HepG2 (cell line): ENCODE measurements at regions not wholly inside any gene's neighbourhood (a gene's known extent, or its start where the extent isn't known, plus 50 kb on each side); places are given as distances from the start of the nearest gene placed in this dataset.

ENCODE experiments used
- ARNTL ChIP-seq: sonication (generic); formaldehyde crosslinking; IDR thresholded peaks from 2 replicates; pipeline ENCODE4 v1.4.0; 2020; ENCODE audit warnings: mild to moderate bottlenecking, missing genetic modification reagents
- BCL6 ChIP-seq: IDR thresholded peaks from 2 replicates; pipeline ENCODE4 v1.6.1; 2016; ENCODE audit warnings: missing genetic modification reagents, missing compliant biosample characterization
- CREM ChIP-seq, 2 experiments: sonication (generic) in 1 of 2; formaldehyde crosslinking in 1 of 2; IDR thresholded peaks; 2 replicates each; pipeline versions ENCODE4 v1.4.0 to v1.6.1; 2016 to 2020; ENCODE audit warnings: antibody characterized with exemption in 1 of 2, mild to moderate bottlenecking in 1 of 2, missing genetic modification reagents in 1 of 2
- FOSL1 ChIP-seq: sonication (generic); formaldehyde crosslinking; IDR thresholded peaks from 2 replicates; pipeline ENCODE4 v1.9.0; 2021; ENCODE audit warnings: missing genetic modification reagents, borderline replicate concordance
- IKZF4 ChIP-seq: sonication (generic); formaldehyde crosslinking; IDR thresholded peaks from 2 replicates; pipeline ENCODE4 v1.5.1; 2020; ENCODE audit warnings: borderline replicate concordance, mild to moderate bottlenecking, low read depth, missing genetic modification reagents; ENCODE audit errors: not compliant biosample characterization
- KDM5B ChIP-seq: sonication (generic); formaldehyde crosslinking; IDR thresholded peaks from 2 replicates; pipeline ENCODE4 v1.4.0; 2020; ENCODE audit warnings: missing genetic modification reagents, mild to moderate bottlenecking, borderline replicate concordance
- NCOR1 ChIP-seq: fragments of 200-600 bp; sonication (generic); IDR thresholded peaks from 2 replicates; pipeline ENCODE4 v1.7.0; 2017; ENCODE audit warnings: antibody characterized with exemption, low read length, borderline replicate concordance
- NPAS2 ChIP-seq: sonication (generic); formaldehyde crosslinking; IDR thresholded peaks from 2 replicates; pipeline ENCODE4 v1.8.0; 2022; ENCODE audit warnings: mild to moderate bottlenecking, missing genetic modification reagents, borderline replicate concordance
- NRL ChIP-seq: sonication (generic); formaldehyde crosslinking; IDR thresholded peaks from 2 replicates; pipeline ENCODE4 v1.5.0; 2020; ENCODE audit warnings: missing genetic modification reagents, mild to moderate bottlenecking, moderate library complexity, borderline replicate concordance
- PAF1 ChIP-seq: IDR thresholded peaks from 2 replicates; pipeline ENCODE4 v1.6.1; 2016; ENCODE audit warnings: missing genetic modification reagents, missing compliant biosample characterization
- SAFB2 ChIP-seq: sonication (generic); formaldehyde crosslinking; IDR thresholded peaks from 2 replicates; pipeline ENCODE4 v1.5.1; 2020; ENCODE audit warnings: missing genetic modification reagents, low read depth, mild to moderate bottlenecking, borderline replicate concordance
- SKI ChIP-seq: fragments of 450-650 bp; IDR thresholded peaks from one replicate; pipeline ENCODE4 v1.6.1; 2018; ENCODE audit warnings: mild to moderate bottlenecking; ENCODE audit not compliant: partially characterized antibody
- SOX5 ChIP-seq: IDR thresholded peaks from 2 replicates; pipeline ENCODE4 v1.6.1; 2016; ENCODE audit warnings: borderline replicate concordance
- SRSF9 ChIP-seq: fragments of 200-400 bp; formaldehyde crosslinking; IDR thresholded peaks from 2 replicates; pipeline ENCODE4 v1.6.1; 2018; ENCODE audit warnings: borderline replicate concordance, mild to moderate bottlenecking, low read depth, low read length; ENCODE audit not compliant: insufficient read depth, poor library complexity, severe bottlenecking
- TBX2 ChIP-seq: sonication (generic); formaldehyde crosslinking; IDR thresholded peaks from 2 replicates; pipeline ENCODE4 v1.5.0; 2020; ENCODE audit warnings: missing genetic modification reagents, mild to moderate bottlenecking, borderline replicate concordance
- TEAD2 ChIP-seq: sonication (generic); formaldehyde crosslinking; IDR thresholded peaks from 2 replicates; pipeline ENCODE4 v1.9.0; 2021; ENCODE audit warnings: missing genetic modification reagents
- ZBTB42 ChIP-seq: sonication (generic); formaldehyde crosslinking; IDR thresholded peaks from 2 replicates; pipeline ENCODE4 v1.5.0; 2020; ENCODE audit warnings: mild to moderate bottlenecking, missing genetic modification reagents
- ZFAT ChIP-seq: sonication (generic); formaldehyde crosslinking; conservative IDR thresholded peaks from 2 replicates; pipeline ENCODE4 v1.8.1; 2023; ENCODE audit warnings: missing genetic modification reagents, inconsistent platforms
- ZFP36 ChIP-seq: fragments of 150-350 bp; IDR thresholded peaks from 2 replicates; pipeline ENCODE4 v1.6.1; 2018; ENCODE audit warnings: borderline replicate concordance, low read length, low read depth; ENCODE audit not compliant: partially characterized antibody
- ZGPAT ChIP-seq: IDR thresholded peaks from 2 replicates; pipeline ENCODE4 v1.6.1; 2016; ENCODE audit warnings: mild to moderate bottlenecking
- ZNF274 ChIP-seq: sonication (generic); formaldehyde crosslinking; IDR thresholded peaks from 2 replicates; pipeline ENCODE4 v1.5.1; 2020; ENCODE audit warnings: mild to moderate bottlenecking, missing genetic modification reagents
- ZNF546 ChIP-seq: sonication (generic); formaldehyde crosslinking; conservative IDR thresholded peaks from 2 replicates; pipeline ENCODE4 v1.8.1; 2023; ENCODE audit warnings: mild to moderate bottlenecking, missing genetic modification reagents
- ZNF589 ChIP-seq: sonication (generic); formaldehyde crosslinking; conservative IDR thresholded peaks from 2 replicates; pipeline ENCODE4 v1.8.0; 2022; ENCODE audit warnings: mild to moderate bottlenecking, moderate library complexity, missing genetic modification reagents
- ZNF788 ChIP-seq: sonication (generic); formaldehyde crosslinking; IDR thresholded peaks from 2 replicates; pipeline ENCODE4 v1.5.0; 2020; ENCODE audit warnings: mild to moderate bottlenecking, missing genetic modification reagents, borderline replicate concordance
- TF ChIP-seq, protein P1 (sequence below): sonication (generic); formaldehyde crosslinking; IDR thresholded peaks from 2 replicates; pipeline ENCODE4 v1.8.0; 2022; ENCODE audit warnings: low read depth, missing genetic modification reagents
- TF ChIP-seq, protein P2 (sequence below): sonication (generic); formaldehyde crosslinking; IDR thresholded peaks from 2 replicates; pipeline ENCODE4 v1.9.0; 2022; ENCODE audit warnings: missing genetic modification reagents, mild to moderate bottlenecking, borderline replicate concordance
- TF ChIP-seq, protein P3 (sequence below): sonication (generic); formaldehyde crosslinking; IDR thresholded peaks from 2 replicates; pipeline ENCODE4 v1.5.0; 2020; ENCODE audit warnings: missing genetic modification reagents

GRCh38 chr16:86858501-86858900, 280.2 kb downstream of the FOXL1 start (continued):
- TF ChIP-seq, protein P1, sequence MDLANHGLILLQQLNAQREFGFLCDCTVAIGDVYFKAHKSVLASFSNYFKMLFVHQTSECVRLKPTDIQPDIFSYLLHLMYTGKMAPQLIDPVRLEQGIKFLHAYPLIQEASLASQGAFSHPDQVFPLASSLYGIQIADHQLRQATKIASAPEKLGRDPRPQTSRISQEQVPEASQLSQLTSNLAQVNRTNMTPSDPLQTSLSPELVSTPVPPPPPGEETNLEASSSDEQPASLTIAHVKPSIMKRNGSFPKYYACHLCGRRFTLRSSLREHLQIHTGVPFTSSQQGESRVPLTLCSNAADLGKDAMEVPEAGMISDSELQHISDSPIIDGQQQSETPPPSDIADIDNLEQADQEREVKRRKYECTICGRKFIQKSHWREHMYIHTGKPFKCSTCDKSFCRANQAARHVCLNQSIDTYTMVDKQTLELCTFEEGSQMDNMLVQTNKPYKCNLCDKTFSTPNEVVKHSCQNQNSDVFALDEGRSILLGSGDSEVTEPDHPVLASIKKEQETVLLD (CRISPR knock-in tag): no peak
- TF ChIP-seq SKI: no peak
- peak; percentile 55; the same call in 1 of the 2 replicates for TF ChIP-seq SOX5
- no peak for TF ChIP-seq TEAD2 (CRISPR knock-in tag)
- TF ChIP-seq SRSF9: no peak
- no peak for TF ChIP-seq ZBTB42 (CRISPR knock-in tag)
- TF ChIP-seq ZNF546: no peak
- TF ChIP-seq, protein P2, sequence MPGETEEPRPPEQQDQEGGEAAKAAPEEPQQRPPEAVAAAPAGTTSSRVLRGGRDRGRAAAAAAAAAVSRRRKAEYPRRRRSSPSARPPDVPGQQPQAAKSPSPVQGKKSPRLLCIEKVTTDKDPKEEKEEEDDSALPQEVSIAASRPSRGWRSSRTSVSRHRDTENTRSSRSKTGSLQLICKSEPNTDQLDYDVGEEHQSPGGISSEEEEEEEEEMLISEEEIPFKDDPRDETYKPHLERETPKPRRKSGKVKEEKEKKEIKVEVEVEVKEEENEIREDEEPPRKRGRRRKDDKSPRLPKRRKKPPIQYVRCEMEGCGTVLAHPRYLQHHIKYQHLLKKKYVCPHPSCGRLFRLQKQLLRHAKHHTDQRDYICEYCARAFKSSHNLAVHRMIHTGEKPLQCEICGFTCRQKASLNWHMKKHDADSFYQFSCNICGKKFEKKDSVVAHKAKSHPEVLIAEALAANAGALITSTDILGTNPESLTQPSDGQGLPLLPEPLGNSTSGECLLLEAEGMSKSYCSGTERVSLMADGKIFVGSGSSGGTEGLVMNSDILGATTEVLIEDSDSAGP: no peak
- peak; percentile 76 for TF ChIP-seq BCL6 (CRISPR knock-in tag)
- no peak for TF ChIP-seq CREM (IDR thresholded peaks at IDR 0.05)
- no peak for TF ChIP-seq CREM (CRISPR knock-in tag; IDR thresholded peaks at IDR 0.05)
- 0 out of 2 replicates have a peak, but pooled peaks have one; percentile 26 for TF ChIP-seq ZNF788 (CRISPR knock-in tag)
- TF ChIP-seq TBX2: peak; percentile 27; the same call in 1 of the 2 replicates
- TF ChIP-seq ZGPAT (CRISPR knock-in tag): no peak
- TF ChIP-seq KDM5B (CRISPR knock-in tag): no peak
- TF ChIP-seq ZFP36: no peak
- no peak for TF ChIP-seq FOSL1 (CRISPR knock-in tag)
- TF ChIP-seq ZNF274 (CRISPR knock-in tag): no peak
- no peak for TF ChIP-seq NRL
- TF ChIP-seq, protein P3, sequence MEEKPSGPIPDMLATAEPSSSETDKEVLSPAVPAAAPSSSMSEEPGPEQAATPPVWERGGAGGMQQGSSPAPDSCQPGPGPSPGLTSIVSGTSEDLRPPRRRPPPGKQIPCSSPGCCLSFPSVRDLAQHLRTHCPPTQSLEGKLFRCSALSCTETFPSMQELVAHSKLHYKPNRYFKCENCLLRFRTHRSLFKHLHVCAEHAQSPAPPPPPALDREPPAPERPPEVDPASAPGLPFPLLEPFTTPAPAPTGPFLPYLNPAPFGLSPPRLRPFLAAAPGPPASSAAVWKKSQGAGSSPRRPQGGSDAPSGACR (CRISPR knock-in tag): no peak
- no peak for TF ChIP-seq ZFAT
- TF ChIP-seq IKZF4 (CRISPR knock-in tag): no peak
- TF ChIP-seq SAFB2 (CRISPR knock-in tag): no peak
- no peak for TF ChIP-seq PAF1 (CRISPR knock-in tag)
- TF ChIP-seq NPAS2 (CRISPR knock-in tag): no peak
- TF ChIP-seq NCOR1: peak; percentile 65; the same call in 1 of the 2 replicates
- TF ChIP-seq ZNF589 (CRISPR knock-in tag): no peak
- no peak for TF ChIP-seq ARNTL (CRISPR knock-in tag)
